KOPT-K1 (cell line): ENCODE measurements at regions not wholly inside any gene's neighbourhood (a gene's known extent, or its start where the extent isn't known, plus 50 kb on each side); places are given as distances from the start of the nearest gene placed in this dataset.
"Not testable (repeated sequence)": the region's sequence is repeated elsewhere in the genome, so short reads cannot be mapped to it uniquely, and the experiment has no call there.

Experiments
- H3K27ac ChIP-seq: fragments of 200-600 bp; sonication (generic); 2 replicates; pipeline ENCODE4 v1.5.1; 2016; ENCODE audit warnings: antibody characterized with exemption, mild to moderate bottlenecking, low read depth, low read length; ENCODE audit not compliant: poor library complexity, severe bottlenecking
- H3K36me3 ChIP-seq: fragments of 200-600 bp; sonication (generic); 2 replicates; pipeline ENCODE4 v1.5.1; 2017; ENCODE audit warnings: antibody characterized with exemption, mild to moderate bottlenecking, low read length, moderate library complexity; ENCODE audit not compliant: insufficient read depth
- H3K9me3 ChIP-seq: fragments of 200-600 bp; sonication (generic); 2 replicates; pipeline ENCODE4 v1.5.1; 2017; ENCODE audit warnings: antibody characterized with exemption, low read length, mild to moderate bottlenecking; ENCODE audit not compliant: insufficient read depth, poor library complexity, severe bottlenecking

DNA sequence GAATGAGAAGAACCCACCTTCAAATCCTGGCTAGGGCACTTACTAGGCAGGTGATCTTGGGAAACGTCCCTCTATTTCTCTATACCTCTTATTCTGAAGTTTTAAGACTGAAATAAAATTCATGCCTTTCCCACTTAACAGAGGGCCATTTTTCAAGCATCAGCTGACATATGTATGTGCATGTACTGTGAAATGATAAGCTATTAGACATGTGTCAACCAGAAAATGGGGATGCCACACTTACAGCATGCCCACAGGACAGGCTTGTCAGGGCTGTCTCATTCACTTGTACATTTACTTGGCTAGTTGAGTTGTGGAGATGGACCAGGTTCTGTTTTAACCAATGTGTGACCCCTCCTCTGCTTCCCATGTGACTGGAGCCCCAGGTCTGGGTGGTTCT, 78.5 kb downstream of the C9orf152 start:
- Histone ChIP-seq H3K9me3 (no peaks in the 10 kb centered on the region), H3K27ac (peak overlapping the region; percentile 87), H3K36me3 (peaks cover 39% of the 10 kb centered on the region)

DNA sequence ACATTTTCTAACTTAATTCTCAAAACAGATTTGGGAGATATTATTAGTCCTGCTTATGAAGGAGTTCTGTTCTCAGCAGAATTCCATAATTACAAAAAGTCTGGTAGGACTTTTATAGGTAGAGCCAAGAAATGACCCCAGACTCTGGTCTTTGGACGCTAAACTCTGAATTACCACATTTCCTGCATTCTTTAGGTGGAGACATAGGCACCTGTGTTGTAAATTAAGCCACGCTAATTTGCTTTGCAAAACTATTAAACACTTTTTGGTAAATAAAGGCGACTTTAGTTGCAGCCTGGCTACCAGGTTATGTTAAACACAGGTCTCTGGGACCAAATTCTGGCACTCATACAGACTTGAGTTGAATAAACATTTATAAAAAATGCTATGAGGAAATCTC, 77.7 kb downstream of the C9orf152 start:
- no peak overlapping the region for H3K27ac ChIP-seq

GRCh38 chr9:110130791-110131416, 77.1 kb downstream of the C9orf152 start:
- H3K27ac ChIP-seq: peak overlapping the region; percentile 11
- H3K9me3 ChIP-seq: no peaks in the 10 kb centered on the region
- peaks cover 50% of the 10 kb centered on the region for H3K36me3 ChIP-seq

More for the DNA sequence above, 77.7 kb downstream of the C9orf152 start:
- peaks cover 43% of the 10 kb centered on the region for H3K36me3 ChIP-seq
- H3K9me3 ChIP-seq: no peaks in the 10 kb centered on the region

DNA sequence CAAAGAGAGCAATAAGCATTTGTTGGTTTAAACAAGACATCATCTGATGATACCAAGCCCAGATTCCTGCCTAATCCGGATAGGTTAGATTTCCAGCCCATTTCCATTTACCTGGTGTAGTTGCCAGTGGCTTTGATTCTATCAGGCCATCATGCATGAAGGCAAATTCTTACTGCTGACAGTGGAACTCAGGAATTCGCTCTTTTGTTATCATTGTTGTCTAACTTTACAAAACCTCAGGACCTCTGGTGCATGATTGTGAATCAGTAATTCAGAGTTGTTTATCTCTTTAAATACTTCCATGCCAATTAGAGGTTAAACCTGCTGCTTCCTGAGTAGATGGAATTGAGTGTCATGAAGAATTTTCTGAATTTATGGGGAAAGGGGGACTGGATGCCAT, 76.5 kb downstream of the C9orf152 start:
- Histone ChIP-seq H3K9me3 (no peaks in the 10 kb centered on the region), H3K36me3 (peaks cover 56% of the 10 kb centered on the region), H3K27ac (no peak overlapping the region)

DNA sequence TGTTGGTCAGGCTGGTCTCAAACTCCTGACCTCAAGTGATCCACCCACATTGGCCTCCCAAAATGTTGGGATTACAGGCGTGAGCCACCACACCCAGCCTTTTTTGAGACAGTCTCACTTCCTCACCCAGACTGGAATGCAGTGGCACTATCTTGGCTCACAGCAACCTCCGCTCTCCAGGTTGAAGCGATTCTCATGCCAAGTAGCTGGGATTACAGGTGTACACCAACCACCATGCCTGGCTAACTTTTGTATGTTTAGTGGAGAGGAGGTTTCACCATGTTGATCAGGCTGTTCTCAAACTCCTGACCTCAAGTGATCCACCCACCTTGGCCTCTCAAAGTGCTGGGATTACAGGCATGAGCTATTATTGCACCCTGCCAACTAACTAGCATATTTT, 75.4 kb downstream of the C9orf152 start:
- not testable (repeated sequence) for H3K27ac ChIP-seq, H3K9me3 ChIP-seq
- H3K36me3 ChIP-seq: peaks cover 63% of the 10 kb centered on the region

GRCh38 chr9:110133059-110133458, 74.9 kb downstream of the C9orf152 start:
- peaks cover 63% of the 10 kb centered on the region for H3K36me3 ChIP-seq
- no peak overlapping the region for H3K27ac ChIP-seq

DNA sequence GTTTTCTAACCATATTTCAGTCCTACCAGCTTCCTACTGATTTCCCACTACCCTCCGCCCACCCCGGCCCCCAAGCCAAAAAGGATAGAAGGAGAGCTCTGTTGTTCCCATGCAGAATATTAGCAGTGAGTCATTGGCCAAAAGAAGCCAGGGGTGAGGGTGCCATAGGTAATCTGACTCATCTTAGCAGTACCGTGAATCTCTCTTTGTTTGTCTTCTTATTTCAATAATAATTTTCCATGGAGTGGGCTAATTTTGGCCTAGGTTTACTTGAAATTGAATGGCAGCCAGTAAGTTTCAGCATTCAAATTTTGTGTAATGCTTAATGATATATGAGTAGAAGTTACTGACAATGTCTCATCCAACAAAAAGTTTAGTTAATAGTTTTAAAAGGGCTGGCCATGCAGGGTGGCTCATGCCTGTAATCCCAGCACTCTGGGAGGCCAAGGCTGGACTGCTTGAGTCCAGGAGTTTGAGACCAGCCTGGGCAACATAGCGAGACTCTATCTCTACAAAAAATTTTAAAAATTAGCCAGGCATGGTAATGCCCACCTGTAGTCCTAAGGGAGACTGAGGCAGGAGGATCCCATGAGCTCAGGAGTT, 74.2 kb downstream of the C9orf152 start:
- H3K27ac ChIP-seq: no peak overlapping the region
- H3K36me3 ChIP-seq: peaks cover 67% of the 10 kb centered on the region

More at GRCh38 chr9:110133059-110133458, 74.9 kb downstream of the C9orf152 start:
- no peaks in the 10 kb centered on the region for H3K9me3 ChIP-seq

DNA sequence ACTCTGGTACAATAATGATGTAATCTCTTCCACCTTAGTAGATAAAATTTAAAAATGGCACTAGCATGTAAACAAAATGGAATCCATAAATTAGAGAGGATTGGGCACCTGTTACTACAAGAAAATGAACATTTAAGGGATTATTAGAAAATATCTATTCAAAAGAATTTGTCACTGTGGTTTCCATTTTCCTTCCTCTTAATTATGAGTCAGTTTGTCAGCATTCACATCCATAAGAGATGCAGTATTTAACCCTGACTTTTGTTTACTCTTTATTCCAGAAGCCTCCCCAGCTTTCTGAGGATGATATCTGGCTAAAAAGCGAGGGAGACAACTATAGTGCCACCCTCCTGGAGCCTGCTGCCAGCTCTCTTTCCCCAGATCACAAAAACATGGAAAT, 72.1 kb downstream of the C9orf152 start:
- Histone ChIP-seq H3K27ac (no peak overlapping the region), H3K36me3 (peaks cover 88% of the 10 kb centered on the region), H3K9me3 (no peaks in the 10 kb centered on the region)

More for the DNA sequence above, 74.2 kb downstream of the C9orf152 start:
- no peaks in the 10 kb centered on the region for H3K9me3 ChIP-seq

DNA sequence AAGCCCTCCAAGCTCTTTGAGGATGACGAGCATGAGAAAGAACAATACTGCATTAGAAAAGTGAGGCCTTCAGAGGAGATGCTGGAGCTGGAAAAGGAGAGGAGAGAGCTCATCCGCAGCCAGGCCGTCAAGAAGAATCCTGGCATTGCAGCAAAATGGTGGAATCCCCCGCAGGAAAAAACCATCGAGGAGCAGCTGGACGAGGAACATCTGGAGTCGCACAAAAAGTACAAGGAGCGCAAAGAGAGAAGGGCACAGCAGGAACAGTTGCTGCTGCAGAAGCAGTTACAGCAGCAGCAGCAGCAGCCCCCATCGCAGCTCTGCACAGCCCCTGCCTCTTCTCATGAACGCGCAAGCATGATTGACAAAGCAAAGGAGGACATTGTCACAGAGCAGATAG, 71.2 kb downstream of the C9orf152 start:
- no peak overlapping the region for H3K27ac ChIP-seq
- H3K9me3 ChIP-seq: no peaks in the 10 kb centered on the region
- H3K36me3 ChIP-seq: peaks cover 90% of the 10 kb centered on the region

DNA sequence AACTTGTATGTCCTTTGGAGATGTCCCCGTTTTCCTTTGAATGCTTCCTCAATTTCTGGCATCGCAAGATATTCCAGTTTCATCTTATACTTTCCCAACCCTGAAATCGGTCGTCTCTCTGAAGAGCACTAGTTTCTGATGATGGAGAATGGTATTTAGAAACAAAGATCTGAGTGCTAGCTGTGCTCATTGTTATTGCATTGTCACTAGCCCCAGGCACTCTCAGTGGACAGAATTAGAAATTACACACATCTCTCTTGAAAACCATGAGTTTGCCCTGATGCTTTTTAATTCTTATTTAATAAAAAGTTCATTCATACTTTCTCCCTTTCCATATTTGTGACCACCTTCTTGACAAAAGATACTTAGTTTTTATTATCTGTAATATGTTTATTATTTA, 67.7 kb downstream of the C9orf152 start:
- Histone ChIP-seq H3K27ac (no peak overlapping the region), H3K9me3 (no peaks in the 10 kb centered on the region), H3K36me3 (peaks cover 76% of the 10 kb centered on the region)

DNA sequence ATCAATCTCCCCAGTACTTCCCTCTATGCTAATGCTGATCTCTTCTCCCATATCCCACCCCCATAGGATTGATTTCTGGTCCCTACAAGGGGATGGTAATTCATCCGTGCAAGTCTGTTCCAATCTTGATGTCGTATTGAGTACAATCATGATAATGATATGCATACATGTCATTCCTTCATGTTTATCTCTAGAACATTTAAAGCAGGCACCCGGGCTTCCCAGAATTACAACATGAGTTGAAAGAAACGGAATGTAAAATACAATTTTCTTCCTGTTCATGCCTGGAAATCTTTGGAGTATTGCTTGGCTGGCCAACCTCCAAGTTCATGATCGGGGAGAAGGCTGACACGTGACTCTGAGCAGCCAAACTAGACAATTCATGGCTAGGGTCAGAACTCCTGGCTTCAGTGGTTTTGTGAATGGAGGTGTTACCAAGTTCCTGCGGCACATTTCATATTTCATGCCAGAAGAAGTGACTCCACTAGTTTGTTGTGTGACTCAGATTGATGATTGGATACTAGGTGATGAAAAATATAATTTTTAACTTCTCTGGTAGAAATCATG, 66.6 kb downstream of the C9orf152 start:
- Histone ChIP-seq H3K36me3 (peaks cover 70% of the 10 kb centered on the region), H3K9me3 (no peaks in the 10 kb centered on the region), H3K27ac (no peak overlapping the region)

DNA sequence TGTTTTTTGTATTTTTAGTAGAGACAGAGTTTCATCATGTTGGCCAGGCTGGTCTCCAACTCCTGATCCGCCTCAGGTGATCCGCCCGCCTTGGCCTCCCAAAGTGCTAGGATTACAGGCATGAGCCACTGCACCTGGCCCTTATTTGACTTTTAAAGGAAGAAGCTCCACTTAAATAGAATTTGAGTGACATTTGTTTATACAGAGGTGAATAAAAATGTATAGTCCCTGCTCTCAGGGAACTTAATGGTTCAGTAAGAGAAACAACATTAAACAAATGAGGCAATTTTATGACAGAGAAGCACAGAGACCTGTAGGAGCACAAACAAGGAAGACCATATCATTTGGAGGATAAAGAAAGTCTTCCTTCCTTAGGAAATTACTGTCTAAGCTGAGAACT, 65.7 kb downstream of the C9orf152 start:
- Histone ChIP-seq H3K36me3 (peaks cover 65% of the 10 kb centered on the region), H3K9me3 (no peaks in the 10 kb centered on the region), H3K27ac (peak overlapping the region; percentile 62)

GRCh38 chr9:110142868-110143481, 65.0 kb downstream of the C9orf152 start:
- Histone ChIP-seq H3K36me3 (peaks cover 57% of the 10 kb centered on the region), H3K27ac (peak overlapping the region; percentile 62), H3K9me3 (no peaks in the 10 kb centered on the region)

- no peaks in the 10 kb centered on the region for H3K9me3 ChIP-seq
- peaks cover 52% of the 10 kb centered on the region for H3K36me3 ChIP-seq
- peak overlapping the region; percentile 62 for H3K27ac ChIP-seq
Measured at GRCh38 chr9:110143485-110143884, 64.5 kb downstream of the C9orf152 start.

GRCh38 chr9:110143950-110144545, 63.9 kb downstream of the C9orf152 start:
- H3K9me3 ChIP-seq: no peaks in the 10 kb centered on the region
- H3K27ac ChIP-seq: peak overlapping the region; percentile 62
- H3K36me3 ChIP-seq: peaks cover 51% of the 10 kb centered on the region
